SK-N-SH (cell line): ENCODE measurements at regions not wholly inside any gene's neighbourhood (a gene's known extent, or its start where the extent isn't known, plus 50 kb on each side); places are given as distances from the start of the nearest gene placed in this dataset.

Experiments
- CTCF ChIP-seq: fragments of 200-600 bp; sonication (generic); IDR thresholded peaks from 2 replicates; pipeline ENCODE4 v1.6.1; 2017; ENCODE audit warnings: antibody characterized with exemption, mild to moderate bottlenecking, moderate library complexity
- RAD21 ChIP-seq: IDR thresholded peaks from 2 replicates; pipeline ENCODE4 v1.6.1; 2012; ENCODE audit warnings: mild to moderate bottlenecking, low read length

DNA sequence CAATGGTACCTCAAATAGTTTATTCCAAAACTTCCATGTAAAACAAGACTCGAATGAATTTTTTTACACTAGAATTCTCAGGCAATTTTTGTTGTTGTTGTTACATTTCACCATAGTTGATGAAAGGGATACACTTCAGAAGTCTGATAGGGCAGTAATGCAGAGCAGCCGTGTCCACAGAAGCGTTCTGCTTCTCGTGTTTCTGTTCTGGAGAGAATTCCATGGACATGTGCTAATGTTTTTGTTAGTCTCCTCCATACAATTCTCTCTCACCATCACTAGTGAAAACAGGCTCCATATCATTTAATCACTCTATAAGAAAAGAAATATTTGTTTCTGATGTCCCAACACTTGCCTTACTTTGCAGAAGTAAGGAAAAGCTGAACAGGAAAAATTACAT lies 606.1 kb downstream of the SLC16A7 start:
- TF ChIP-seq RAD21 (no peak), CTCF (no peak)
